Astrocyte (in vitro differentiated cells and primary cell): ENCODE measurements at regions not wholly inside any gene's neighbourhood (a gene's known extent, or its start where the extent isn't known, plus 50 kb on each side); places are given as distances from the start of the nearest gene placed in this dataset.
"Not testable (repeated sequence)": the region's sequence is repeated elsewhere in the genome, so short reads cannot be mapped to it uniquely, and the experiment has no call there.

Experiments
- CTCF ChIP-seq: IDR thresholded peaks from 2 replicates; pipeline ENCODE4 v1.5.1; 2011; ENCODE audit warnings: low read depth, mild to moderate bottlenecking, inconsistent platforms, low read length, moderate library complexity; ENCODE audit not compliant: insufficient read depth
- EZH2 ChIP-seq: IDR thresholded peaks from 2 replicates; pipeline ENCODE4 v1.6.1; 2012; ENCODE audit warnings: mild to moderate bottlenecking, low read length, inconsistent platforms; ENCODE audit not compliant: insufficient read depth

DNA sequence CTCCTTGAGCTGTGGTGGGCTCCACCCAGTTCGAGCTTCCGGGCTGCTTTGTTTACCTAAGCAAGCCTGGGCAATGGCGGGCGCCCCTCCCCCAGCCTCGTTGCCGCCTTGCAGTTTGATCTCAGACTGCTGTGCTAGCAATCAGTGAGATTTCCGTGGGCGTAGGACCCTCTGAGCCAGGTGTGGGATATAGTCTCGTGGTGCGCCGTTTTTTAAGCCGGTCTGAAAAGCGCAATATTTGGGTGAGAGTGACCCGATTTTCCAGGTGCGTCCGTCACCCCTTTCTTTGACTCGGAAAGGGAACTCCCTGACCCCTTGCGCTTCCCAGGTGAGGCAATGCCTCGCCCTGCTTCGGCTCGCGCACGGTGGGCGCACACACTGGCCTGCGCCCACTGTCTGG is 1151.1 kb upstream of the SORCS1 start:
- TF ChIP-seq CTCF, EZH2: not testable (repeated sequence)
